HG03354 (cell line): ENCODE measurements at regions not wholly inside any gene's neighbourhood (a gene's known extent, or its start where the extent isn't known, plus 50 kb on each side); places are given as distances from the start of the nearest gene placed in this dataset.

ENCODE experiments used
- ATAC-seq: cut with Tn5 transposase; IDR thresholded peaks from one replicate; pipeline ENCODE4 v1.9.1; 2021; ENCODE audit warnings: mild to moderate bottlenecking; ENCODE audit not compliant: unreplicated experiment, poor library complexity, severe bottlenecking

DNA sequence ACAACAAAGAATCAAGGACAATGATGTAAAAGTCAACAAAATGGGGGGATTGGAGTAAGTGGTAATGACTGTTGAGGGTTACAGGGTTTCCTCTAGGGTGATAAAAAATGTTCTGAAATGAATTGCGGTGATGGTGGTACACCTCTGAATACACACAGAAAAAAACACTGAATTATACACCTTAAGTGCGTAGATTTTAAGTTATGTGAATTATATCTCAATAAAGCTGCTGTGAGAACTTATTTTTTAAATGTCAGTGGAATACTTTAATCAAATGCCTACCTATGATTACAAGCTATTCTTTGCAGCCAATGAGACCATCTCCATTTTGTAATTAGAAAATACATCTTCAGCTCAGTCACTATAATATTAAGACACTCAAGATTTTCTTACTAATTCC, 53.5 kb downstream of the ZNF608 start:
- no peak for ATAC-seq

DNA sequence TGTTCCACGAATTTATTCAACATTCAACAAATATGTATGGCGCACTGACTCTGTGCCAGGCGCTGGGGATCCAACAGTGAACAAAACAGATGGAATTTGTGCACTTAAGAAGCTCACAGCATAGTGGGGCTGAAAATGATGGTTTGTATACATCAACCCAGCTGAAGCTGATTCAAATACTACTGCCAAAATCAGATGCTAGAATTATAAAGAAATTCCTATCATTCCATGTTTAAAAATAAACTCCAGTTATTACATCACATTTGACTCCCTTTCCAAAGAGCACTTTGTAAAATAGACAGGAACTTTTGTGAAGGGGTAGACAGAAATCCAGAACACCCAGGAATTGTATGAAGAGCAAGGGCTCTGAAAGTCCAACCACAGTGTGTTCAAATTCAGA, 54.1 kb downstream of the ZNF608 start:
- no peak for ATAC-seq

DNA sequence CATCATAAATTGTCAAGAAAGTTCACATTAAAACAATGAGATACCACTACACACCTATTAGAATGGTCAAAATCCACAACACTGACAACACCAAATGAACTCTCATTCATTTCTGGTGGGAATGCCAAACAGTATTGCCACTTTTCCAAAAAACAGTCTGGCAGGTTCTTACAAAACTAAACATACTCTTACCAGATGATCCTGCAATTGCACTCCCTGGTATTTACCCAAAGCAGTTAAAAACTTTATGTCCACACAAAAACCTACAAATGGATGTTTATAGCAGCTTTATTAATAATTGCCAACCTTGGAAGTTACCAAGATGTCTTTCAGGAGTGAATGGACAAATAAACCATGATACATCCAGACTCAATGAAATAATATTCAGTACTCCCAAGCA, 56.8 kb downstream of the ZNF608 start:
- no peak for ATAC-seq

DNA sequence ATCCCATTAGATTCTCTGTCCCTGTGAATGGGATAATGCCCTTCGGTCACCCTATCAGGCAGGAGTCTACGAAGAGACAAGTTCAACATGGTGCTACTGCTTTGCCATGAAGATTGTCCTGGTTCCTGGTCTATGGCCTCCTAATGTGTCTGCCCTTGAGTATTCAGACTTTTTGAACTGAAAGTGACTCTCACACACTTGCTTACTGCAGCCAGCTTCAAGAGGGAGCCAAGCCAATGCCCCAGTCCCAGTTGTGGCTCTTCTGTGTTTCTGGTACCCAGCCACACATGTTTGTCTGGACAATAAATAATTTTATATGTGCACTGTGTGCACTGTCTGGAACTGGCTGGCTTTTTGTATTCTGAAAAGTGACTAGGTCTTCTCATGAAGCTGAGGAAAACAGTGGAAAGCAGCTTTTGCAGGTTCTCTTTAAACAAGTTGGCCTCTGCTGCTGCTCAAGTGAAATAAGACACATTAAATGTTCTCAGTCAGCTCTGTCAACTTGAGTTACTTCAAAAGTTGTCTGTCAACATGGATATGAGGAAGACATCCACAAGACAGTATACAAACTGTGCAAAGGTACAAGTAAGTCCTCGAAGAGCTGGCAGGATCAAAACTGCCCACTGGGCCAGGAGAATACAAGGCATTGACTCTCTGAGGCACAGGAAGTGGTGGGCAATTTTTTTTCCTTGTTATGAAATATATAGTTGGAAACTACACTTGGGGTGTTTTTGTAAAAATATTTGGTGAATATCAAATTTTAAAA, 60.0 kb downstream of the ZNF608 start:
- ATAC-seq, result no peak

DNA sequence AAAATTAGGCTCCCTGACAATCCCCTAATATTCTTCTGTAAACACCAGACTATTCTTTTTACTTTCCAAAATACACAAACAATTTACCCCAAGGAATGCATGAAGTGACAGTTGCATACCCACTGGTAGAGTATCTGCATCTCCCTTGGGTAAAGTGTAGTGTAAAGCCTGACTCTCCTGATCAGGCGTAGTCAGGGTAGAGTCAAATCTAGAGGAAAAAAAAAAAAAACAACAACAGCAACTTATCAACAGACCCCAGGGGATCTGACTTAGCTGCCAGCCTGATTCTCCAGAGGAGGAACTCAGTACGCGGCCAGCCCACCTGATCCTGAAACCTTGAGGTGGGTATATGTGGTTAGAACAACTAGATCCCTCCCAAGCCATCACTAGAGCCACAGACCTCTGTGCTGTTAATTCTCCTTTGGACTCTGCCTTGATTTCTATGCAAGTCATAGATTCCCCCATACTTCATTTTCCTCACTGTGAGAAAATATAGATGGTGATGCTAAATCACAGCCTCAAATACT, 61.0 kb downstream of the ZNF608 start:
- ATAC-seq, result no peak

DNA sequence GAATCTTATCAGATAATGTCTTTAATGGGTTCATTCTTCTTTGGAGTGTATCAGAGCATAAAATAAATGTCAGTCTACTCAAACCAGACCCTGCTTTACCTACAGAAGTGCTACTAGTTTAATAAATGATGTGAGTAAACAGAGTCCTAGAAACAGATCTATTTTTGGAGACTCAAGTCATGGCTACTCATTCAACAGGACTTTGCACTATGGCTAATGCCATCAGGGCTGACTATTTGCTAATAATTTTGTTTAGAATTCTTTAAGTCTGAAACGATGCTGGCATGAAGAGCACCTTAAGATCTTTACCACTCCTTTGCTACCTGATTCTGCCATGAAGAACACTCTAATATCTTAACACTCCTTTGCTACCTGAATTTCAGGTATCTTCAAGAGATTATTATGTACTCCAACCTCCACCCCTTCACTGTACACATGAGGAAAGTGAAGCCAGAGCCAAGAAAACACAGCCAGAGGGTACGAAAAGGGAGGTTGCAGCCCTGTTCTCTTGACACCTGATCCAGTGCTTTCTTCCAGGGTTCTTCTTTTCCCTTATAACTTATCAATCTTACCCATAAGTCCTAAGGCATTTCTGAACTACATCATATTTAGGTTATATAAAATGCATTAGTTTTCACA, 62.4 kb downstream of the ZNF608 start:
- no peak for ATAC-seq

DNA sequence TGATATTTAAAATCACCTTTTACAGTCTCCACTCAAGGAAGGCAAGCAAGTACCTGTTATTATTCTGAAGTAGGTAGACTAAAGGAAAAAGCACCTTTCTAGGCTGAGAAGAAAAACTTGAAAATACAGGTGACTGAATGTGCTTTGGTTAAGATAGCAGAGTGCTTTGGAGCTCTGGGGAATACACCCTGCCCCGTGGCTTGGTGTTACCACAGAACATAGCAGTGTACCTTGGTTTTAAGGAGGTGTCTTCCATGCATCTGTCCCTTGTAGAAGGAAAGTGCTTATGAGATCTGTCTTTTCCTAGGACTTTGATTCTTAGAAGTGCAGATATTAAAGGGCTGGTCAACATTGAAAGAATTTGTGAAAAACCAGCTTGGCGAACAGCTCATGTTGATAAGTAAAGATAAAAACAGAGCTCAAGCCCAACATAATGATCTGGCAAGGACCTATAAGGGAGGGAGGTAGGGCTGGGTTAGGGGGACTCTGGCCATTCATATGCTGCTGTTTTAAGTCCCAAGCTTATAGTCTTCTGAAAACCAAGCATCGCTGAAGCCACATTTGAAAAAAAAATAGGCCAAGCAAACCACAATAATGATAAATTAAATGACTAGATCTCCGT, 66.8 kb downstream of the ZNF608 start:
- ATAC-seq, result no peak

DNA sequence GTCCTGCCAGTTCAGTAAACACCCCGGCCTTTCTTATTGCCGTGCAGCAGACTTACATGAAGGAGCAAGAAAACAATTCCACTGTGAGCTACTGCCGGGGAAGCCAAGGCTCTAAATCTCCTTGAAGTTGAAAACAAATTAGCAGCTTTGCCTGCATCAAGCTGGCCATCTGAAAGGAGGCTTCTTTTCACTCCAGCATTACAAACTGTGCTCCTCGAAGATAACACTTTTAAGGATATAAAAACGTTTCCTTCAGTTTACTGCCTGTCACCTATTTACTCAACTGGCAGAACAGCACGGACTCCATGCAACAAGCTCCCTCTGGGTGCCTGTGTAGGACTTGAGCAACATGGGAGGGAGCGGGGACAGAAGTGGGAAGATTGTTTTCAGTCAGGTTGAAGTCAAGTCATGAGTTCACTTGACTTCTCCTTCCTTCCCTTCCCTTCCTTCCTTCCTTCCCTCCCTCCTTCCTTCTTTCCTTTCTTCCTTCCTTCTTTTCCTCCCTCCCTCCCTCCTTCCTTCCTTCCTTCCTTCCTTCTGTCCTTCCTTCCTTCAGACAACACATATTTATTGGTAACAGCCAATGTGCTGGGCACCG, 67.4 kb downstream of the ZNF608 start:
- ATAC-seq, result no peak

DNA sequence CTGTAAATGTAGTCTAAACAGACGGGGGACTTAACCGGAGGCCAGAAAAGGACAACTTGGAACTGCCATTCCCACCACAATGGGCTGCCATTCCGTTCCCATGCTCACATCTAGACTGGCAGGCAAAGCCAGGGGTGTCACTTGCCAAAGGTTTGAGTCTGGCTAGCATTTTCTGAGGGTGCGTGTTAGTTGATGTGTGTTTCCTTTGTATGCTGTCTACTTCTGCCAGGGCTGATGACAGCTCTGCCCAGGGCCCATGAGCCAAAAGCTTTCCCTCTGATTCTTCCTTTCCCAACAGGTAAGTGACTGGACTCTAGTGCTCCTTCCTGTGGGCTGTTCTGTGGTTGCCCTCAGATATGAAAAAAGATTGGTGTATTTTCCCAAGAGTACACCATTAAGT, 68.0 kb downstream of the ZNF608 start:
- ATAC-seq, result no peak

DNA sequence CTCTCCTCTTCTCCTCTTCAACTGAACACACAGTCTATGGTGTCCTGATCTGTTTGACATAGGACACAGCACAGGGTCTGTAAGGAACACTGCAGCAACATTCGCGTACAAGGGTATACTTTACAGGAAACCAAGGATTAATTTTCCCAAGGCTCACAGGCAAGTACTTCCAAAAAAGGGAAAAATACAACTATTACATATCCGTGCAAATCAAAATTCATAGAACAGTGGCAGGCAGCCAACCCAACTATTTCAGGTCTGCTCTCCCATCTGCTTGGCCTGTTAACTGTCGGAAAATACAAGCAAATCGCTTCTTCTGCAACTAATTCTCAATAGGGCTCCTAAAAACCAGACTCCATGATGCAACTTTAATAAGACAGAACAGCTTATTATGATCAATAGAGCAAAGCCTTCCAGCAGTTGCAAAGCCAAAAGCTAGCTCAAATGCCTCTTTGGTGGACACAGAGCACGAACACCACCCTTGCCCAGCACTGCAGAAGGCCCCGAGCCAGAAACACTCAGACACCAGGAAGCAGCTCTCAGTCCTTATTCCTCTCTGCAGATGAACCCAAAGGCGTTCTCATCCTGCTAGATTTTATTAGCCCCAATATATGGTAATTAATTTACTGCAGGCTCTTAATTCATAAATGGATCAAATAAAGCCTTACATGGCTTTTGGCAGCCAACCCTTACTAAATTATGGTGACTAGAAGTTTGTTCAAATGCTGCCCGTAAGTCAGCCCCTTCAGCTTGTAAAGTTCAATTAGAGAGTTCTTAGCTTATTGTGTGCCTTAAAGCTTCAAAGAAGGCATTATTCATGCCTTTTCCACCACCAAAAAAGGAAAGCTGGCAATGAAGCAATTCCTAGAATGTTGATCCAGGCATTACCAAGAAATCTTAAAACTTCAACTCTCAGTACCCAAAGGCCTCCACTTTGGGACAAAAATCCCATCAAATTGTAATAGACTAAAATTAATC, 68.8 kb downstream of the ZNF608 start:
- no peak for ATAC-seq

DNA sequence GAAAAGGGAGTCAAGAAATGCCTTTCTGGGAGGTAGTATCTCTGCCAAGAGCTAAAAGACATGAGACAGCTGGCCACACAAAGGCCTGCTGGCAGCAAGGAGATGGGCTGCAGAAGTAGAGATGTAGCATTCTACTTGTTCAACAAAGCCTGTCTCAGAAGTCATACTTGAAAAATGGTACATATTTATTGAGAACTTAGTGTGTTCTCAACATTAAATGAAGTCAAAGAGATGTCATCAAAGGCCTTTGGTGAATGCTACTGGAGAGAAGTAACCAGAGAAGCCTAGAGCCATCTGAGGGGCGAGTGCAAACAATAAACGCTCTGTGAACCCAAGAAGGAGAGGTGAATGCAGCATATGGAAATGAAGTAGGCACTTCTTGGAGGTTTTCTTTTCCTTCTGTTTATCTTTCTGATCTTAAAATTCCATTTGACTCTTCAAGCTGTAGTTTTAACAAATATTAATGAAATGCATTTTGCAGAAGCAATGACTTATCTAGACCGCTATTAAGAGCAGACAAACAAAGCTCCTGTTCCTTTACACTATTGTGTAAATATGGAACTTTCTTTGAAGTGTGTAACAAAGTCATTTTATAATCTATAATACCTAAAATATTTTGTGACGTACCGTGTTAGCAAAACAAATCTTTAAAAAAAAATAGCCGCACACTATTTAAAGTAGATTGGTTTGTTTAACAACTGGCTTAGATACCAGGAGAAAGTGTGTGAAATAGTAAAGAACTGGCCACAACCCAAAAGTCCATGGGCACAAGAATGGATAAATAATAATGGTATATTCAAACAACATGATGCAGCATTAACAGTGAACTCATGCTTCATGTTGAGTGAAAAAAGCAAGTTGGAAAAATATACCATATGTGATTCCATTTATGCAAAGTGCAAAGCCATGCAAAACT, 70.2 kb downstream of the ZNF608 start:
- ATAC-seq, result no peak

DNA sequence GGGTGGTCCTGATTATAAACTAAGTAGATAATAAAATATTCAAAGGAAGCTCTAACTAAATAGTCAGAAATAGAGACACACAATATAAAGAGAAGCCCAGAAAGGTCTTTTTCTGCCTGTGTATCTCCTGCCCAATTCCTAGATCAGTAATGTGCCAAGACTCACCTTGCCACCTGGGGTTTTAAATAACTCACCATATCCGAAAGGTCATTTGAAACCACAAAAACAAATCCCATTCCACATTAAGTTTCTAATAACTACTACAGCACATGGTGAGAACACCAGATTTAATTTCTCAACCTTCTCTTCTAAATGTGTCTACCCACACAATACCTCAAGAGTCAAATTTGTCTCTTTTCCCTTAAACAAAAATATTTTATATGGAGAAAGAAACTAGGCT, 75.2 kb downstream of the ZNF608 start:
- ATAC-seq, result no peak

DNA sequence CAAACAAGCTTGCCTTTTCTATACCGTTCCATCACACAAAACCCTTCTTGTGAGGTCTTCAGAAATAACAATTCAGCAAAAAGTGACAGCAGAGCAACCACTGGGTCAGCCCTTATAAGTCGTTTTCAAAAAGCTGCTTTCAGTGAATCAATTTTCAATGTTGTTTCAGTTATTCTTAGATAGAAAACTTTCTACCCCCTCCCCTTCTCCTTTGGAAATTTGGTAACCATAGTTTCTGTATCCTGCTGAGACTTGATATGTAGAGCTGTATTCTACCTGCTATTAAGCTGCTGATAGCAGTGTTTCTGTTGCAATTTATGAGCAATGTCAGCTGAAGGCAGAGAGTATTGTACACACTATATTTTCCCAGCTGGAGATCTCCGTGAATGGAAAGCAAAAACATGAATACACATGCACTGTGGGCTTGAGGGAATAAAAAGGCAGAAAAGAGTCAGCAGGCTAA, 75.7 kb downstream of the ZNF608 start:
- no peak for ATAC-seq

DNA sequence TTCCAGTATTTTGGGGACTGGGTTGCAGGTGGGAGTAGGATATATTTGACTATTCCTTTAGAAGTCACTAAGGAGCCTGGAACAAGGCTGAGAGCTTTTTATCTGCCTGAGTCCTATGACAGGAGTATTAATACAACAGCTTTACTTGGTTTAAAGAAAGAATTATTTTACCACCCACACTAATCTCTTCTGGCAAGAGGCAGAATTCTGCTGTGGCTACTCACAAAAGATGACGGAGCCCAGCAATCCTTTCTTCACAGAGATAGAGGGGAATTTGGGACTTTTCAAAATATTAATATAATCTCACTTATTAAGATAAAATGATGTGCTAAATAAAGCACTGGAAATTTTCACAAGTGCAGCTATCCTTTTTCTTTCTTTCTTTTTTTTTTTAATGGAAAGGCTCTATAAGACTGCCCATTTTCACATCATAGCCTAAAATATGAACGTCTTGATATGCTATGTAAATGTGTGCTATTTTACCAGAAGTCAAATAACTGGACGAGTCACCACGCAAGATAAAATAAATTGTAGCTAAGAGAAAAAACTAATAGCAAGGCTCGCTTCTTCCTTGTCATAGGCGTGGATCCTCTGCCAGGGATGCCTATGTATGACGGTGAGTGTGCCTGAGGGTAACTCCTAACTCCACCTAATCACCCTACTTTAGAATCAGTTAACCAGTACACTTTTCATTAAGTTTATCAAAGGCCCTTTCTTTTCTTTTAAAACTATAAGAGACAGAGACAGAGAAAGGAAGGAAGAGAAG, 76.3 kb downstream of the ZNF608 start:
- ATAC-seq, result no peak

DNA sequence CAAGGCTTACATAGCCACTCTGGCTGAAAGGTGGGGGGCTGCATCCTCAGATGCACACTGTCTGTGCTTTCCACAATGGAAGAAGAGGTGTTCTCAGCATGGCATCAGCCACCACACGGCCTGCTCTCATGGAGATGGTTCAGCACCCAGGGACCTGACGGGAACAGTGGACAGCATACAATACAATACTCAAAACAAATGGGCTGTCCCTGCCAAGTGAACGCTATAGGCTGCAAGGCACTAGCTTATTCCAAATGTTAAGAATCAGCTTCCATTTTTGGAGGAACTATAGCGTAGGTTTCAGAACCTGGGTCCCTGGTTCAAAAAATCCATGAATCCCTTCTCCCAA, 77.2 kb downstream of the ZNF608 start:
- ATAC-seq, result no peak

DNA sequence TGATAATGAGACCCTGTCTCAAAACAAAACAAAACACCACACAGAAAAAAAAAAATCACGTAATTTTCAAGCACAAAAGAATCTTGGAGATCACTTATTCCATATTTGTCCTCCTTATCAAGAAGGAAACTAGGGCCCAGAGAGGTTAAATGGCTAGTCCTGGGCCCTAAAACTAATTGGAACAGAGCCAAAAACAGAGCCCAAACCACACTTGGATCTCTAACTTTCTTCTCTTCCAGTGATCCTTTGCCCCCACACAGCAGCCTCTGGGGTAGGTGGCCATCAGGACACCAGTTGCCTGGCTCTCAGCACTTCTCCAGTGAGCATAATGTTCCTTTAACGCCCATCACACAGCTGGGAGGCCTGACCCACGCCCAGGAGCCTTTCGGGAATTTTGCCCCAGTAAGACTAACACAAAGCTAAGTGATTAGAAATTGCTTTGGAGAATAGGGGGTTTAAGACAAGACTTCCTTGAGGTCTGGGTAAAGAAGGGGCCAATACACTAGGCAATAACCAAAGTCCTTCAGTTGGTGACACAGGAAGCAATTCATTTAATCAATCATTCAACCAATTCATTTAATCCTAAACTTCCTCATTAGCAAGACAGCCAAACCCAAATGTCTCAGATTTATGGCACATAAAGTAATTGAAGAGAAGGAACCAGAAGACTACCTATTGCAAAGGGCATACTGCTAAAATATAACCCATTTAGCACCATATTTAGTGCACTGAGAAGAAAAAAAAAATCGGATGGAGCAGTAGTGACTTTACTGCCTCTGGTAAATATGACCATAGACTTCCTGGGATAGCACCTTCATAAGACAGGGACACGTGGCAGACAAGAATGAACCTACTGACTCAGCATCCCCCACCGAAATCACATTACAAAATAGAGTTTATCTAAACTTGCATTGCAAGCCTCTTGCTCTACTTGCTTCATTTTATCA, 77.8 kb downstream of the ZNF608 start:
- ATAC-seq, result no peak

DNA sequence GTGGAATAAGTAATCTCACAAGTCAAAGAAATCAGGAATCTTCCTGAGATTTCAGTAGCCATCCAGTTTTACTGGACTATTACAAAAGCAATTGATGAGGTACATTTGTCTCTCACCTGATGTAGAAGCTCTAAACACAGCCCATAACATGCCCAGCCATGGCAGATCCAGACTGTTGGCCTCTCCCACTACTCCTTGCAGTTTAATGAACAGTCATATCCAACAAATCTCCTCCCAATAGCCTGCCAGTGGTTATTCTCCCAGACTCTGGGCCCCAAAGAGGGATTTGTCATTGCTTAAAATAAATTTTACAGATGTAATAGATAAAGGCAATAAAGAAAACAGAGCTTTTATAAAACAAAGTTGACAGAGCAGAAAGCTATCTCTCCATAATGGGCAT, 80.8 kb downstream of the ZNF608 start:
- no peak for ATAC-seq
